Astrocyte (in vitro differentiated cells and primary cell): ENCODE measurements at regions not wholly inside any gene's neighbourhood (a gene's known extent, or its start where the extent isn't known, plus 50 kb on each side); places are given as distances from the start of the nearest gene placed in this dataset.

Source experiments
- CTCF ChIP-seq: IDR thresholded peaks from 2 replicates; pipeline ENCODE4 v1.5.1; 2011; ENCODE audit warnings: low read depth, mild to moderate bottlenecking, inconsistent platforms, low read length, moderate library complexity; ENCODE audit not compliant: insufficient read depth
- EZH2 ChIP-seq: IDR thresholded peaks from 2 replicates; pipeline ENCODE4 v1.6.1; 2012; ENCODE audit warnings: mild to moderate bottlenecking, low read length, inconsistent platforms; ENCODE audit not compliant: insufficient read depth

- TF ChIP-seq CTCF (no peak), EZH2 (no peak)
Observed at GRCh38 chrX:87098477-87098876, 419.1 kb upstream of the KLHL4 start.
